Progenitor cell of endocrine pancreas (in vitro differentiated cells): ENCODE measurements at regions not wholly inside any gene's neighbourhood (a gene's known extent, or its start where the extent isn't known, plus 50 kb on each side); places are given as distances from the start of the nearest gene placed in this dataset.

Source experiments
- DNase-seq: peaks from one replicate; pipeline ENCODE4 v3.0.0; 2021; ENCODE audit warnings: low spot score; ENCODE audit not compliant: unreplicated experiment
- H3K27ac Mint-ChIP-seq: 2 replicates; pipeline ENCODE4 v1.8.0; 2021; ENCODE audit warnings: mild to moderate bottlenecking, moderate library complexity, mixed read lengths
- H3K27me3 Mint-ChIP-seq: 2 replicates; pipeline ENCODE4 v1.8.0; 2021; ENCODE audit warnings: mixed read lengths
- H3K36me3 Mint-ChIP-seq: 2 replicates; pipeline ENCODE4 v1.8.0; 2022; ENCODE audit warnings: mixed read lengths; ENCODE audit not compliant: insufficient read depth
- H3K4me1 Mint-ChIP-seq: 2 replicates; pipeline ENCODE4 v1.8.0; 2021; ENCODE audit warnings: low read depth, mixed read lengths
- H3K4me3 Mint-ChIP-seq: 2 replicates; pipeline ENCODE4 v1.8.0; 2021; ENCODE audit warnings: low read depth, mild to moderate bottlenecking, moderate library complexity, mixed read lengths
- H3K9me3 Mint-ChIP-seq: 2 replicates; pipeline ENCODE4 v1.8.0; 2021; ENCODE audit warnings: low read depth, mixed read lengths
- CTCF ChIP-seq: fragments of 200-600 bp; sonication (generic); IDR thresholded peaks from one replicate; pipeline ENCODE4 v1.5.0; 2021; ENCODE audit warnings: antibody characterized with exemption, mild to moderate bottlenecking; ENCODE audit not compliant: unreplicated experiment

- no peak for DNase-seq
- H3K9me3 Mint-ChIP-seq = no peaks in the 10 kb centered on the region
Measured at GRCh38 chr1:58108783-58109182, 437.7 kb downstream of the OMA1 start.

GRCh38 chr1:58107943-58108342 lies 438.6 kb downstream of the OMA1 start:
- no peak overlapping the region for H3K27ac Mint-ChIP-seq
- no peak overlapping the region for H3K4me3 Mint-ChIP-seq
- no peak for DNase-seq
- H3K4me1 Mint-ChIP-seq = no peaks in the 10 kb centered on the region
- no peaks in the 10 kb centered on the region for H3K9me3 Mint-ChIP-seq
- TF ChIP-seq CTCF = no peak
- H3K27me3 Mint-ChIP-seq = peaks cover 8% of the 10 kb centered on the region
- no peaks in the 10 kb centered on the region for H3K36me3 Mint-ChIP-seq

More at GRCh38 chr1:58108783-58109182, 437.7 kb downstream of the OMA1 start:
- no peaks in the 10 kb centered on the region for H3K4me1 Mint-ChIP-seq
- TF ChIP-seq CTCF = no peak
- peaks cover 9% of the 10 kb centered on the region for H3K27me3 Mint-ChIP-seq
- H3K27ac Mint-ChIP-seq = no peak overlapping the region
- H3K4me3 Mint-ChIP-seq = no peak overlapping the region
- no peaks in the 10 kb centered on the region for H3K36me3 Mint-ChIP-seq

- no peak overlapping the region for H3K4me3 Mint-ChIP-seq
- H3K36me3 Mint-ChIP-seq = no peaks in the 10 kb centered on the region
- no peak for DNase-seq
- H3K27ac Mint-ChIP-seq = no peak overlapping the region
- H3K9me3 Mint-ChIP-seq = no peaks in the 10 kb centered on the region
- no peaks in the 10 kb centered on the region for H3K4me1 Mint-ChIP-seq
- peaks cover 4% of the 10 kb centered on the region for H3K27me3 Mint-ChIP-seq
- TF ChIP-seq CTCF = no peak
Measured at GRCh38 chr1:58104960-58105359, 441.6 kb downstream of the OMA1 start.

GRCh38 chr1:58096714-58097113 lies 449.8 kb downstream of the OMA1 start:
- Mint-ChIP-seq H3K27me3 (no peaks in the 10 kb centered on the region), H3K9me3 (no peaks in the 10 kb centered on the region), H3K4me1 (no peaks in the 10 kb centered on the region), H3K36me3 (no peaks in the 10 kb centered on the region), H3K27ac (no peak overlapping the region), H3K4me3 (no peak overlapping the region)
- TF ChIP-seq CTCF = no peak
- DNase-seq = no peak

- no peak overlapping the region for H3K4me3 Mint-ChIP-seq
- TF ChIP-seq CTCF = no peak
- no peaks in the 10 kb centered on the region for H3K27me3 Mint-ChIP-seq
- DNase-seq = no peak
- no peak overlapping the region for H3K27ac Mint-ChIP-seq
- H3K4me1 Mint-ChIP-seq = no peaks in the 10 kb centered on the region
- H3K36me3 Mint-ChIP-seq = no peaks in the 10 kb centered on the region
- no peaks in the 10 kb centered on the region for H3K9me3 Mint-ChIP-seq
Measured at GRCh38 chr1:58095183-58095582, 451.3 kb downstream of the OMA1 start.
